CD8-positive, alpha-beta memory T cell (primary cell): ENCODE measurements at regions not wholly inside any gene's neighbourhood (a gene's known extent, or its start where the extent isn't known, plus 50 kb on each side); places are given as distances from the start of the nearest gene placed in this dataset.
"Not testable (repeated sequence)": the region's sequence is repeated elsewhere in the genome, so short reads cannot be mapped to it uniquely, and the experiment has no call there.

Experiments used
- CTCF ChIA-PET: fragments of 350-600 bp; sonication (Branson Sonifier 250); formaldehyde crosslinking; loops from one replicate; lab custom pipeline; 2021; ENCODE audit warnings: antibody characterized with exemption; lab: Charles Lee
- POLR2A ChIA-PET: fragments of 350-600 bp; sonication (Branson Sonifier 250); formaldehyde crosslinking; loops from one replicate; lab custom pipeline; 2021; ENCODE audit warnings: antibody characterized with exemption; lab: Charles Lee
- DNase-seq, 5 donors: peaks; one replicate each; pipeline versions ENCODE4 v3.0.0 to v3.0.0-alpha.2; 2020 to 2022; ENCODE audit warnings: mixed read lengths in 1 of 5
- H3K27ac ChIP-seq: one replicate; pipeline ENCODE4 v1.7.0; 2013; ENCODE audit warnings: low read depth, mild to moderate bottlenecking, low read length, moderate library complexity
- H3K27me3 ChIP-seq: 2 replicates; pipeline ENCODE4 v1.7.0; 2013; ENCODE audit warnings: low read length, mild to moderate bottlenecking; ENCODE audit not compliant: insufficient read depth, poor library complexity, severe bottlenecking
- H3K36me3 ChIP-seq: 2 replicates; pipeline ENCODE4 v1.7.0; 2013; ENCODE audit warnings: mild to moderate bottlenecking, low read length, moderate library complexity; ENCODE audit not compliant: insufficient read depth
- H3K4me1 ChIP-seq: 2 replicates; pipeline ENCODE4 v1.7.0; 2013; ENCODE audit warnings: mild to moderate bottlenecking, low read length, moderate library complexity; ENCODE audit not compliant: insufficient read depth
- H3K4me3 ChIP-seq: 2 replicates; pipeline ENCODE4 v1.7.0; 2013; ENCODE audit warnings: mild to moderate bottlenecking, low read length
- H3K9me3 ChIP-seq: 2 replicates; pipeline ENCODE4 v1.7.0; 2013; ENCODE audit warnings: mild to moderate bottlenecking, low read length
- H3K27ac Mint-ChIP-seq, 8 donors: one replicate each; pipeline ENCODE4 v1.8.0; 2020 to 2021; ENCODE audit warnings: mixed read lengths in 8 of 8, mild to moderate bottlenecking in 6 of 8, inconsistent platforms in 3 of 8, moderate library complexity in 3 of 8
- H3K27me3 Mint-ChIP-seq, 2 donors: one replicate each; pipeline ENCODE4 v1.8.0; 2020 to 2021; ENCODE audit warnings: mixed read lengths in 2 of 2, mild to moderate bottlenecking in 1 of 2, moderate library complexity in 1 of 2
- H3K36me3 Mint-ChIP-seq, 3 donors: one replicate each; pipeline ENCODE4 v1.8.0; 2020 to 2021; ENCODE audit warnings: mixed read lengths in 3 of 3, inconsistent platforms in 1 of 3, mild to moderate bottlenecking in 1 of 3
- H3K4me1 Mint-ChIP-seq, 3 donors: one replicate each; pipeline ENCODE4 v1.8.0; 2020 to 2021; ENCODE audit warnings: mixed read lengths in 3 of 3, inconsistent platforms in 1 of 3, mild to moderate bottlenecking in 1 of 3
- H3K4me3 Mint-ChIP-seq, 7 donors: one replicate each; pipeline ENCODE4 v1.8.0; 2020 to 2021; ENCODE audit warnings: mixed read lengths in 7 of 7, mild to moderate bottlenecking in 6 of 7, moderate library complexity in 4 of 7, inconsistent platforms in 2 of 7
- H3K9me3 Mint-ChIP-seq, 5 donors: one replicate each; pipeline ENCODE4 v1.8.0; 2020 to 2022; ENCODE audit warnings: mixed read lengths in 5 of 5, mild to moderate bottlenecking in 3 of 5, moderate library complexity in 2 of 5, inconsistent platforms in 1 of 5

DNA sequence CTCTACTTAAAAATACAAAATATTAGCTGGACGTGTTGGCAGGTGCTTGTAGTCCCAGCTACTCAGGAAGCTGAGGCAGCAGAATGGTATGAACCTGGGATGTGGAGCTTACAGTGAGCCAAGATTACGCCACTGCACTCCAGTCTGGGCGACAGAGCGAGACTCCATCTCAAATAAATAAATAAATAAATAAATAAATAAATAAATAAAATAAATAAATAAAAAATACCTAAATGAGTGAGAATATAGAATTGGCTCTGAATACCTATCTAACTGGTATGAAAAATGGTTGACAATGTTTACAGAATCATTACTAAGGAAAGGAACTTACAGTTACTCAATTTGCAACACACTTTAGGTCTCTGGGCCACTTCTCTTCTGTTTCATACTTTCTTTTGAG is 389.6 kb upstream of the TECRL start:
- H3K4me1 ChIP-seq, H3K27ac Mint-ChIP-seq, CTCF ChIA-PET, H3K36me3 ChIP-seq, H3K27ac ChIP-seq, H3K4me3 Mint-ChIP-seq, DNase-seq, H3K9me3 ChIP-seq, POLR2A ChIA-PET, H3K36me3 Mint-ChIP-seq, H3K27me3 ChIP-seq, H3K4me1 Mint-ChIP-seq, H3K27me3 Mint-ChIP-seq, H3K4me3 ChIP-seq: not testable (repeated sequence)
- peaks cover 0 to 18% (median 12%) of the 10 kb centered on the region in 5 donors for H3K9me3 Mint-ChIP-seq

DNA sequence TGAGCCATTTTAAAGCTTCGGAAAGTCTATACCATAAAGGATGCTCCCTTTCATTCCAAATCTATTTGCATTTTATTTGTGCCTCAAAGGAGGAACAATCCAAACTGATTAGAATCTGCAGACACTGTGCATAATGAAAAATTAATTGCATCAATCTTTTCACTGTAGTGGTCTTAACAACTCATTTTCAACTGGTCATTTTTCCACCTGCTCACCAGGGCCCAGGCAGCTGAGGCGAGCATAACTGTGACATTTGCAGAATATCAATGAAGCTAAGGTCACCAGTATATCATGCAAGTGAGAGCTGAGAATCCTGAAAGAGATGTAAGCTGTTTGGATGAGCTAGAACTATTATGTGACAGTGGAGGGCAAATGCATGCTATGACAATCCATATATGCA is 387.3 kb upstream of the TECRL start:
- Mint-ChIP-seq H3K9me3 (peaks cover 0 to 8% (median 7%) of the 10 kb centered on the region in 5 donors), H3K27ac (no peak overlapping the region), H3K27me3 (no peaks in the 10 kb centered on the region), H3K4me3 (no peak overlapping the region), H3K36me3 (no peaks in the 10 kb centered on the region), H3K4me1 (no peaks in the 10 kb centered on the region)
- DNase-seq, result no peak
- Histone ChIP-seq H3K27me3 (no peaks in the 10 kb centered on the region), H3K4me1 (no peaks in the 10 kb centered on the region), H3K9me3 (no peaks in the 10 kb centered on the region), H3K36me3 (no peaks in the 10 kb centered on the region), H3K4me3 (no peak overlapping the region), H3K27ac (no peak overlapping the region)
- CTCF ChIA-PET, result no interaction called here
- POLR2A ChIA-PET, result no interaction called here

DNA sequence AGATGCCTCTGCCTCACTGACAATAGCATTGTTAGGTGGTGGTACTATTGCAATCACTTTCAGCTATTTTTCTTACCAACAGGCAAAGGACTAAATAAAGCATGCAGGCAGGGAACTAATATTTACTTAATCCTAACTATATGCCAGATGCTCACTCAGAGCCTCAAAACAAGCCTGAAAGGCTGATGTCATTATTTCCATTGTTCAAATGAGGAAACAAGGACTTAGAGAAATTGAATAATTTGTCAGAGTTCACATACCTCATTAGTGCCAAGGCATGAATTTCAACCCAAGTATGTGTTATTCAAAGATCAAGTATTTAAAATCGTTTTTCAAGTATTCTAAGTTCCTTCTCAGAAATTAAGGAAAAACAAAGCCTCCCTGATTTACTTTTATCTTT is 374.9 kb upstream of the TECRL start:
- H3K27ac Mint-ChIP-seq, result no peak overlapping the region
- H3K9me3 ChIP-seq, result no peaks in the 10 kb centered on the region
- H3K4me3 ChIP-seq, result no peak overlapping the region
- DNase-seq, result no peak
- no peaks in the 10 kb centered on the region for H3K36me3 ChIP-seq
- no peaks in the 10 kb centered on the region for H3K36me3 Mint-ChIP-seq
- ChIA-PET POLR2A (no interaction called here), CTCF (no interaction called here)
- no peaks in the 10 kb centered on the region for H3K27me3 Mint-ChIP-seq
- no peak overlapping the region for H3K4me3 Mint-ChIP-seq
- H3K27ac ChIP-seq, result no peak overlapping the region
- no peaks in the 10 kb centered on the region for H3K27me3 ChIP-seq
- H3K4me1 Mint-ChIP-seq, result no peaks in the 10 kb centered on the region
- H3K9me3 Mint-ChIP-seq, result peaks cover 0 to 7% (median 0%) of the 10 kb centered on the region in 5 donors
- H3K4me1 ChIP-seq, result no peaks in the 10 kb centered on the region

DNA sequence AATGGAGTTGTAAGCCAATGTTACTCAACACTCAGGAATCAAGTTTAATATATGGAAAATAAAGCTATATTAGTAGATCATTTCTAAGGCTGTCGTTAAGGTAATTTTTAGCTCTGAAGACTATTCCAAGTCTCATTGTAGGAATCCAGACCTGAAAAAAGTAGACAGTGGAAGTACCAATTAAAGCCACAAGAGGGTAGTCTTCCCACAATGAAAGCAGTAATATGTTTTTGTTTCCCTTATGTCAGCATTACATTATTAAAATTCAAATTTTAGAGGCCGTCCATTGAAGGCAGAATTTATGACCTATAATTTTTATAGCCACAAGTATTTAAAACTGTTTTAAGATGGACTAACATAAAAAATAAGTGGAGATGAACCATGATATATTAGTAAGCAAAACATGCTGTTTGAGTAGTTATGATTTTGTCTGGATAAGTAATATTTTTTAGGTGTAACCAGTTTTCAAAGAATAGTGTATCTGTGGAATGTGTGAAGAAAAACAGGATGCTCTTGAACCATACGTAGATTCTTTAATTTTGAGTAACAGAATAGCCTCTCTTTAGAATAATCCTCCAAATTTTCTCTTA is 372.6 kb upstream of the TECRL start:
- POLR2A ChIA-PET, result no interaction called here

DNA sequence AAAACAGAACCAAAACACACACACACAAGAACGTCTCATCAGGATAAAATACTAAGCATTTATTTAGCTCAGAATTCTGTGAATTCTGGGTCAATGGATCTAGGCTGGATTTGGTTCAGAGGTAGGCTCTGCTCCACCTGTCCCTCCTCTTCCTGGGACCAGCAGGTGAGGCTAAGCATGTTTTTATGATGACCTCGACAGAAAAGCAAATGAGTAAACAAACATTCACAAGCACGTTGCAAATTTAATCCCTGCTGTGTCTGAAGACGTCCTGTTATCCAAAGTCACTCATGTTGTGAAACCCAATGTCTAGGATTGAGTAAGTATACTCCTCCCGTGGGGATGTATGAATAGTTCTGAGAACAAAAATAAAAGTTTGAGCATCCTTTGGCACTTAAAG is 371.4 kb upstream of the TECRL start:
- CTCF ChIA-PET, result no interaction called here
- Histone ChIP-seq H3K9me3 (no peaks in the 10 kb centered on the region), H3K27me3 (no peaks in the 10 kb centered on the region), H3K36me3 (no peaks in the 10 kb centered on the region), H3K4me1 (no peaks in the 10 kb centered on the region), H3K4me3 (no peak overlapping the region), H3K27ac (no peak overlapping the region)
- Mint-ChIP-seq H3K4me1 (no peaks in the 10 kb centered on the region), H3K27me3 (no peaks in the 10 kb centered on the region), H3K27ac (no peak overlapping the region), H3K4me3 (no peak overlapping the region), H3K36me3 (no peaks in the 10 kb centered on the region), H3K9me3 (peaks cover 0 to 3% (median 0%) of the 10 kb centered on the region in 5 donors)
- DNase-seq, result no peak
- POLR2A ChIA-PET, result no interaction called here

More for the DNA sequence above, 372.6 kb upstream of the TECRL start:
- Histone ChIP-seq H3K4me3 (no peak overlapping the region), H3K27me3 (no peaks in the 10 kb centered on the region), H3K36me3 (no peaks in the 10 kb centered on the region), H3K4me1 (no peaks in the 10 kb centered on the region), H3K27ac (no peak overlapping the region), H3K9me3 (no peaks in the 10 kb centered on the region)
- no peaks in the 10 kb centered on the region for H3K27me3 Mint-ChIP-seq
- H3K9me3 Mint-ChIP-seq, result peaks cover 0 to 7% (median 0%) of the 10 kb centered on the region in 5 donors
- no peaks in the 10 kb centered on the region for H3K4me1 Mint-ChIP-seq
- CTCF ChIA-PET, result no interaction called here
- no peaks in the 10 kb centered on the region for H3K36me3 Mint-ChIP-seq
- peak overlapping the region in 1 of 8 donors; percentile 60 for H3K27ac Mint-ChIP-seq
- H3K4me3 Mint-ChIP-seq, result no peak overlapping the region
- DNase-seq, result no peak

DNA sequence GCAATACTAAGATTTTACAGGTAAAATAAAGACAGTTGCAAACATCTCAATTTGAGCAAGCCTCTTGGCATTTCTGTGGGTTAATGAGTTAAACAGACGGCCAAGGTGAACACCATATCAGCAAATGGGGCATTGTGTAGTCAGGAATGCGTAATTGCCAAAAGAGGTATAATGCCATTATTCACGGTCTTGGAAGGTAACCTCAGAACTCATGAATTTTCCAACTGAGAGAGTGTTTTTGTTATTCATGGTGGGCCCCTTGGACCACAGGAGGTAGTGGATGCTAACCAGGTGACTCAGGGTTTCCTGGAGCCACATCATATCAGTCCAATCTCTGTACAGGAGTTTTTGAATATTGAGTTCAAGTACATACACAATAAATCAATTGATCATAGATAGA is 368.0 kb upstream of the TECRL start:
- DNase-seq, result no peak
- Histone ChIP-seq H3K27ac (no peak overlapping the region), H3K36me3 (no peaks in the 10 kb centered on the region), H3K4me1 (no peaks in the 10 kb centered on the region), H3K9me3 (no peaks in the 10 kb centered on the region), H3K4me3 (no peak overlapping the region), H3K27me3 (no peaks in the 10 kb centered on the region)
- Mint-ChIP-seq H3K4me3 (no peak overlapping the region), H3K27ac (no peak overlapping the region), H3K9me3 (peaks cover 0 to 2% (median 0%) of the 10 kb centered on the region in 5 donors), H3K36me3 (no peaks in the 10 kb centered on the region), H3K4me1 (no peaks in the 10 kb centered on the region), H3K27me3 (no peaks in the 10 kb centered on the region)
- POLR2A ChIA-PET, result no interaction called here
- CTCF ChIA-PET, result no interaction called here

DNA sequence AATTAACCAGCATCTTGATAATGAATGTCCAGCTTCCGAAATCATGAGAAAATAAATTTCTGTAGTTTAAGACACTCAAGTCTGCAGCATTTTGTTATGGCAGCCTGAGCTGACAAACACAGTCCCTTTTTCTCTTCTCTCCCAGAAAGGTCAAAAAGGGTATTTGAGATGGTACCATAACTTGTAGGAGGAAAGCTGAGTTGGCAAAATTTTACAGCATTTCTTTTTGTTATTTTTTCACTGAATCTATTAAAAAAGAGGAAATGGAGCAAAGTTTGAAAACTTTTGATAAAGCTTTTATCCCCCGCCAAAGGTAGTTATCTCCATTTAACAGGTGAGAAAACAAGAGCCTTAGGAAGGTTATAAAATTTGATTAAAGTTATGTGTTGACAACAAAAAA is 367.6 kb upstream of the TECRL start:
- H3K36me3 Mint-ChIP-seq, result no peaks in the 10 kb centered on the region
- peaks cover 0 to 2% (median 0%) of the 10 kb centered on the region in 5 donors for H3K9me3 Mint-ChIP-seq
- H3K27ac Mint-ChIP-seq, result no peak overlapping the region
- no peak overlapping the region for H3K4me3 Mint-ChIP-seq
- no peaks in the 10 kb centered on the region for H3K27me3 Mint-ChIP-seq
- CTCF ChIA-PET, result no interaction called here
- no peak overlapping the region for H3K27ac ChIP-seq
- no peaks in the 10 kb centered on the region for H3K9me3 ChIP-seq
- H3K4me1 ChIP-seq, result no peaks in the 10 kb centered on the region
- H3K4me3 ChIP-seq, result no peak overlapping the region
- no peaks in the 10 kb centered on the region for H3K4me1 Mint-ChIP-seq
- DNase-seq, result no peak
- H3K36me3 ChIP-seq, result no peaks in the 10 kb centered on the region
- no peaks in the 10 kb centered on the region for H3K27me3 ChIP-seq
- POLR2A ChIA-PET, result no interaction called here

DNA sequence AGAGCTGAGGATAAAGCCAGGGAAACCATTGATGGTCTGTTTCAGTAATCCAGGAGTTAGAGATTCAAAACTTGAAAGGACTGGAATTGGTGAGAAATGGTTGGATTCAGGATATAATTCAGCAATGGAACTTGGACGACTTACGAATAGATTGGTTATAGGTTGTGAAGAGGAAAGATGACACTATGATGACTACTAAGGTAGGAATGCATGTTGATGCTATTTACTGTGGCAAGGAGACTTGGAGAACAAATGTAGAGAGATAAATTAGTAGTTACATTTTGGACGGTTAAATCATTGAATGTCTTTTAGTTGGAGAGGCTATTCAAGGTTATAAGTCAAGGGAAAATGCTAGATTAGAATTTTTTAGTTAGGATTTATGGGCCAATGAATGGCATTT is 365.4 kb upstream of the TECRL start:
- no peak overlapping the region for H3K27ac Mint-ChIP-seq
- Histone ChIP-seq H3K4me3 (no peak overlapping the region), H3K9me3 (no peaks in the 10 kb centered on the region), H3K36me3 (no peaks in the 10 kb centered on the region), H3K4me1 (no peaks in the 10 kb centered on the region), H3K27me3 (no peaks in the 10 kb centered on the region), H3K27ac (no peak overlapping the region)
- CTCF ChIA-PET, result no interaction called here
- no peaks in the 10 kb centered on the region for H3K27me3 Mint-ChIP-seq
- no peaks in the 10 kb centered on the region for H3K36me3 Mint-ChIP-seq
- H3K4me1 Mint-ChIP-seq, result no peaks in the 10 kb centered on the region
- POLR2A ChIA-PET, result no interaction called here
- no peak for DNase-seq
- H3K9me3 Mint-ChIP-seq, result no peaks in the 10 kb centered on the region
- no peak overlapping the region for H3K4me3 Mint-ChIP-seq

DNA sequence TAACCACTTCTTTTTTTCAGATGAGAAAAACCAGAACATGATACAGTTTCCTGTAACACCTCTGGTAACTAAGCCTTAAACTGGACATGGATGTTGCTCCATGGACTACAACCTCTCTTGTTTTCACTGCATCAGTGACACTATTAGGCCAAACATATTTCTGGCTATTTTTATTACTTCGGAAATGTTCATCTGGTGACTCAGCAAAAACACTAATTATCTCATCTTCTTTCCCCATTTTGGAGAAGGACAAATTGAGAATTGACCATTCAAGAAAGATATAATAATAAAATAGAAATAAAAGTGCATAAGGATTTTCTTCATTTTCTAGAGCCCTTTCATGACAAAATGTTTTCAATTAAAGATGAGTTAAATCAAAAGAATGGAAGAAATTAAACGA is 361.9 kb upstream of the TECRL start:
- DNase-seq, result no peak
- Mint-ChIP-seq H3K27me3 (peaks cover 0 to 1% of the 10 kb centered on the region in 2 donors), H3K27ac (no peak overlapping the region), H3K4me1 (no peaks in the 10 kb centered on the region), H3K4me3 (no peak overlapping the region), H3K36me3 (no peaks in the 10 kb centered on the region), H3K9me3 (peaks cover 0 to 10% (median 5%) of the 10 kb centered on the region in 5 donors)
- POLR2A ChIA-PET, result no interaction called here
- Histone ChIP-seq H3K9me3 (no peaks in the 10 kb centered on the region), H3K4me3 (no peak overlapping the region), H3K36me3 (no peaks in the 10 kb centered on the region), H3K27ac (no peak overlapping the region), H3K4me1 (no peaks in the 10 kb centered on the region), H3K27me3 (no peaks in the 10 kb centered on the region)
- CTCF ChIA-PET, result no interaction called here
